Mesendoderm (in vitro differentiated cells): ENCODE measurements at regions not wholly inside any gene's neighbourhood (a gene's known extent, or its start where the extent isn't known, plus 50 kb on each side); places are given as distances from the start of the nearest gene placed in this dataset.

Source experiments
- DNase-seq: peaks from one replicate; pipeline ENCODE4 v3.0.0; 2013
- H2AK5ac ChIP-seq: 2 replicates; pipeline ENCODE4 v1.6.1; 2013; ENCODE audit warnings: low read length, inconsistent platforms
- H2BK120ac ChIP-seq: 2 replicates; pipeline ENCODE4 v1.6.1; 2013; ENCODE audit warnings: low read depth, mild to moderate bottlenecking, low read length, moderate library complexity, mixed read lengths
- H2BK15ac ChIP-seq: replicated peaks from 2 replicates; pipeline ENCODE4 v1.6.1; 2013; ENCODE audit warnings: low read depth, mild to moderate bottlenecking, moderate library complexity
- H2BK5ac ChIP-seq: 2 replicates; pipeline ENCODE4 v1.6.1; 2013; ENCODE audit warnings: low read length, inconsistent platforms
- H3K18ac ChIP-seq: 2 replicates; pipeline ENCODE4 v1.6.1; 2013; ENCODE audit warnings: mild to moderate bottlenecking, low read length, mixed read lengths
- H3K23ac ChIP-seq: one replicate; pipeline ENCODE4 v1.6.1; 2013; ENCODE audit warnings: low read length
- H3K27ac ChIP-seq: 2 replicates; pipeline ENCODE4 v1.5.1; 2013; ENCODE audit warnings: low read depth, mild to moderate bottlenecking, inconsistent platforms, low read length, moderate library complexity
- H3K27me3 ChIP-seq: 2 replicates; pipeline ENCODE4 v1.6.1; 2013; ENCODE audit warnings: low read length, control low read depth, mild to moderate bottlenecking, inconsistent platforms; ENCODE audit not compliant: insufficient read depth, poor library complexity
- H3K36me3 ChIP-seq: 2 replicates; pipeline ENCODE4 v1.6.1; 2013; ENCODE audit warnings: low read length, inconsistent platforms; ENCODE audit not compliant: control insufficient read depth, insufficient read depth
- H3K4ac ChIP-seq: one replicate; pipeline ENCODE4 v1.6.1; 2013; ENCODE audit warnings: low read depth, mild to moderate bottlenecking, low read length, moderate library complexity
- H3K4me1 ChIP-seq: 2 replicates; pipeline ENCODE4 v1.6.1; 2013; ENCODE audit warnings: low read depth, low read length, inconsistent platforms; ENCODE audit not compliant: control insufficient read depth
- H3K4me2 ChIP-seq: 2 replicates; pipeline ENCODE4 v1.6.1; 2013; ENCODE audit warnings: low read length
- H3K4me3 ChIP-seq: 2 replicates; pipeline ENCODE4 v1.5.1; 2013; ENCODE audit warnings: mild to moderate bottlenecking, low read length
- H3K56ac ChIP-seq: one replicate; pipeline ENCODE4 v1.6.1; 2013; ENCODE audit warnings: low read length
- H3K79me1 ChIP-seq: 2 replicates; pipeline ENCODE4 v1.6.1; 2013; ENCODE audit warnings: low read length, inconsistent platforms
- H3K79me2 ChIP-seq: 2 replicates; pipeline ENCODE4 v1.6.1; 2013; ENCODE audit warnings: mild to moderate bottlenecking, low read length; ENCODE audit not compliant: control insufficient read depth, insufficient read depth
- H3K9ac ChIP-seq: 2 replicates; pipeline ENCODE4 v1.6.1; 2013; ENCODE audit warnings: low read length, inconsistent platforms
- H4K5ac ChIP-seq: one replicate; pipeline ENCODE4 v1.6.1; 2013; ENCODE audit warnings: low read length
- H4K8ac ChIP-seq: one replicate; pipeline ENCODE4 v1.6.1; 2013; ENCODE audit warnings: low read depth, mild to moderate bottlenecking, control low read depth, low read length, moderate library complexity
- WGBS: extraction: QIAGEN DNeasy Blood & Tissue Kit; methylation state at CpG from one replicate; pipeline ENCODE4 v1.1.7; 2013; ENCODE audit warnings: low lambda C conversion rate, missing lambda C conversion rate; ENCODE audit not compliant: insufficient coverage; ENCODE audit errors: extremely low coverage; 5-methylcytosine and 5-hydroxymethylcytosine counted together

GRCh38 chr3:59289831-59290230, 240.0 kb upstream of the CFAP20DC start:
- Histone ChIP-seq H3K4me2 (no peak overlapping the region), H3K79me2 (no peaks in the 10 kb centered on the region), H4K8ac (no peak overlapping the region), H3K23ac (no peak overlapping the region), H3K56ac (no peak overlapping the region), H3K27ac (no peak overlapping the region), H4K5ac (no peak overlapping the region), H2BK15ac (no peak overlapping the region), H2BK5ac (no peak overlapping the region), H3K4ac (no peak overlapping the region), H3K27me3 (no peaks in the 10 kb centered on the region), H3K18ac (no peak overlapping the region), H3K9ac (no peak overlapping the region), H3K4me1 (no peaks in the 10 kb centered on the region), H2BK120ac (no peak overlapping the region), H2AK5ac (no peak overlapping the region), H3K79me1 (no peaks in the 10 kb centered on the region), H3K4me3 (no peak overlapping the region), H3K36me3 (no peaks in the 10 kb centered on the region)
- WGBS, result no CpG with 5 or more reads among the region's 1 CpG
- DNase-seq, result no peak

DNA sequence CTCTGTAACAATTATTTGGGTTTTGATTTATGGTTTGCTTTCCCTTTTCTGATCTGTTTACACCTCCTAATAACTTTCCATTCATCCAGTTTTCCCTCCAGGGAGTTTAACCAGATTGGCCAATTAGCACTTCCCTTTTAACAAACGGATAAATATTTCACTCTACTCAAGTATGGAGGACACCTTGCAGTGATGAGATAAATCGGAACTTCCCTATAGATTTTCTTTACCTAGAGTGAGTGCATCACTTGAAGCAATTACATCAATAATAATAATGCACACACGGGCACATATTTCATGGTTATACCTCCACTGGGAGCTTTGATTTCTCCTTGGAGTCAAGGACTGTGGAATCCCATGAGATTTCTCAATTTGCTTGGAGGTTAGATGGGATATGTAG, 239.1 kb upstream of the CFAP20DC start:
- DNase-seq, result no peak
- no CpG with 5 or more reads among the region's 3 CpGs for WGBS
- Histone ChIP-seq H4K8ac (no peak overlapping the region), H3K79me1 (no peaks in the 10 kb centered on the region), H2AK5ac (no peak overlapping the region), H3K18ac (no peak overlapping the region), H3K4me1 (no peaks in the 10 kb centered on the region), H3K27me3 (no peaks in the 10 kb centered on the region), H2BK120ac (no peak overlapping the region), H3K56ac (no peak overlapping the region), H3K4me2 (no peak overlapping the region), H3K4ac (no peak overlapping the region), H3K23ac (no peak overlapping the region), H3K9ac (no peak overlapping the region), H2BK5ac (no peak overlapping the region), H2BK15ac (no peak overlapping the region), H3K27ac (no peak overlapping the region), H4K5ac (no peak overlapping the region), H3K79me2 (no peaks in the 10 kb centered on the region), H3K4me3 (no peak overlapping the region), H3K36me3 (no peaks in the 10 kb centered on the region)

GRCh38 chr3:59286791-59287531, 237.1 kb upstream of the CFAP20DC start:
- Histone ChIP-seq H2BK5ac (no peak overlapping the region), H4K8ac (no peak overlapping the region), H2BK120ac (no peak overlapping the region), H3K4me2 (no peak overlapping the region), H3K56ac (no peak overlapping the region), H3K18ac (no peak overlapping the region), H3K27ac (no peak overlapping the region), H3K79me1 (no peaks in the 10 kb centered on the region), H3K23ac (no peak overlapping the region), H3K27me3 (no peaks in the 10 kb centered on the region), H3K4me1 (no peaks in the 10 kb centered on the region), H3K36me3 (no peaks in the 10 kb centered on the region), H2AK5ac (no peak overlapping the region), H3K4me3 (no peak overlapping the region), H4K5ac (no peak overlapping the region), H2BK15ac (no peak overlapping the region), H3K4ac (no peak overlapping the region), H3K79me2 (no peaks in the 10 kb centered on the region), H3K9ac (no peak overlapping the region)
- no peak for DNase-seq
- no CpG with 5 or more reads among the region's 2 CpGs for WGBS

DNA sequence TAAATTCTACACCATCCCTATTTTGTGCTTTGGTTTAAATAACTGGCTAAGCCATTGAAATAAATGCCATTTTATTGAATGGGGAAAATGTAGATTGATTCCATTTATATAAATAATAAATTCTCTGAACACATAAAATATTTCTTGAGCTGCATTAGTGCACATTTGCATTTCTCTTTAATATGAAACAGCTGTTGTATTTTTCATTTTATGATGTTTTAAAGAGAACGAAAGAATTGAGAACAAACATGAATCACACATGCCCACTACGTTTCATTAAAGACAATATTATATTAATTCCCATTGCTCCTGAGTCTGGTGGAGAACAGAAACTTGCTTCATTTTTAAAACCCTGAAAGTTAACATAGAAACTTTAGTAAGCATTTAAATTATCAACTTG, 235.7 kb upstream of the CFAP20DC start:
- Histone ChIP-seq H3K56ac (no peak overlapping the region), H3K4me2 (no peak overlapping the region), H3K27me3 (no peaks in the 10 kb centered on the region), H3K4me3 (no peak overlapping the region), H3K9ac (no peak overlapping the region), H3K18ac (no peak overlapping the region), H2BK5ac (no peak overlapping the region), H3K79me2 (no peaks in the 10 kb centered on the region), H3K27ac (no peak overlapping the region), H2BK120ac (no peak overlapping the region), H4K5ac (no peak overlapping the region), H4K8ac (no peak overlapping the region), H3K36me3 (no peaks in the 10 kb centered on the region), H2AK5ac (no peak overlapping the region), H3K23ac (no peak overlapping the region), H3K4me1 (no peaks in the 10 kb centered on the region), H3K79me1 (no peaks in the 10 kb centered on the region), H2BK15ac (no peak overlapping the region), H3K4ac (no peak overlapping the region)
- no CpG with 5 or more reads among the region's 2 CpGs for WGBS
- DNase-seq, result no peak

- Histone ChIP-seq H3K27me3 (no peaks in the 10 kb centered on the region), H3K79me1 (no peaks in the 10 kb centered on the region), H3K9ac (no peak overlapping the region), H3K36me3 (no peaks in the 10 kb centered on the region), H2BK15ac (no peak overlapping the region), H3K23ac (no peak overlapping the region), H2BK5ac (no peak overlapping the region), H2AK5ac (no peak overlapping the region), H2BK120ac (no peak overlapping the region), H4K5ac (no peak overlapping the region), H3K4me2 (no peak overlapping the region), H3K79me2 (no peaks in the 10 kb centered on the region), H3K4me1 (no peaks in the 10 kb centered on the region), H3K4ac (no peak overlapping the region), H3K27ac (no peak overlapping the region), H3K56ac (no peak overlapping the region), H4K8ac (no peak overlapping the region), H3K18ac (no peak overlapping the region), H3K4me3 (no peak overlapping the region)
- no CpG with 5 or more reads among the region's 1 CpG for WGBS
- no peak for DNase-seq
Observed at GRCh38 chr3:59284926-59285325, 235.1 kb upstream of the CFAP20DC start.

DNA sequence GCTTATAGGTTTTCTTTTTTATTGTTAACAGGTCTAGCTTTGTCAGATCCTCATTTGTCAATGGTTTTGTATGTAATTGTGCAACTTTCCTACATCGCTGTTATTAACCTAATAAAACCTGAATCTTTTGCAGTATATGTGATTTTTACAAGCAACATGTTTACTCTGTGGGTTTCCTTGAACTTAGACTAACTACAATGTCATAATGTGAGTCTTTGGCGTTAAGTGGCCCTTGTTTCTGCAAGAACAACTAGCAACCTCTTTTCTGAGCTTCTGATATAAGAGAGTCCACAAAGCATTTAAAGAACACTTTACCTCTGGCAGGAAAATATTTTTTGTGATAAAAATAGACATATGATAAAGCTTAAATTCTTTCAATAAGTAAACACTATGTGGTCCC, 230.3 kb upstream of the CFAP20DC start:
- H3K79me2 ChIP-seq, result no peaks in the 10 kb centered on the region
- no peak overlapping the region for H4K8ac ChIP-seq
- H3K18ac ChIP-seq, result no peak overlapping the region
- no peak overlapping the region for H3K4me2 ChIP-seq
- H3K79me1 ChIP-seq, result no peaks in the 10 kb centered on the region
- H3K4me3 ChIP-seq, result no peak overlapping the region
- H2BK120ac ChIP-seq, result no peak overlapping the region
- H3K23ac ChIP-seq, result no peak overlapping the region
- no peak overlapping the region for H3K9ac ChIP-seq
- H3K4ac ChIP-seq, result no peak overlapping the region
- no CpG with 5 or more reads among the region's 2 CpGs for WGBS
- no peak overlapping the region for H3K27ac ChIP-seq
- H4K5ac ChIP-seq, result no peak overlapping the region
- H3K36me3 ChIP-seq, result no peaks in the 10 kb centered on the region
- DNase-seq, result no peak
- H3K56ac ChIP-seq, result no peak overlapping the region
- no peak overlapping the region for H2AK5ac ChIP-seq
- H3K27me3 ChIP-seq, result no peaks in the 10 kb centered on the region
- no peaks in the 10 kb centered on the region for H3K4me1 ChIP-seq
- H2BK15ac ChIP-seq, result no peak overlapping the region
- H2BK5ac ChIP-seq, result no peak overlapping the region
